HCT116 (cell line): ENCODE measurements at regions not wholly inside any gene's neighbourhood (a gene's known extent, or its start where the extent isn't known, plus 50 kb on each side); places are given as distances from the start of the nearest gene placed in this dataset.

Source experiments
- ATAC-seq: fragments of 200-7000 bp; cut with Tn5 transposase; 2 replicates; pipeline ENCODE4 v1.9.1; 2020; ENCODE audit warnings: mild to moderate bottlenecking, moderate library complexity
- BruUV-seq: library from RNA; stranded (reverse); fragments of 400-500 nt; replicated peaks from 2 replicates; lab custom pipeline; 2021; lab: Mats Ljungman, UMichigan
- CTCF ChIA-PET: fragments of 300-600 bp; sonication (Branson Sonifier 250); formaldehyde crosslinking; loops from one replicate; lab custom pipeline; 2021; ENCODE audit warnings: antibody characterized with exemption; lab: Charles Lee
- POLR2A ChIA-PET: fragments of 300-600, 350-600 bp; sonication (Branson Sonifier 250); formaldehyde crosslinking; loops from one replicate; lab custom pipeline; 2021; ENCODE audit warnings: antibody characterized with exemption; lab: Charles Lee
- RAD21 ChIA-PET, 2 experiments: fragments of 300-600 bp; sonication (Branson Sonifier 250); formaldehyde crosslinking; loops; one replicate each; lab custom pipeline; 2023; ENCODE audit warnings: low total read pairs in 2 of 2; ENCODE audit not compliant: uncharacterized antibody in 2 of 2, unreplicated experiment in 2 of 2, low non-redundant PET in 1 of 2; lab: Charles Lee
- DNase-seq: peaks from one replicate; pipeline ENCODE4 v3.0.0-alpha.2; 2010; ENCODE audit warnings: low read depth, low spot score
- H2AFZ ChIP-seq: fragments of 200-600 bp; shearing (Covaris generic), sonication (generic); 2 replicates; pipeline ENCODE4 v1.6.1; 2017; ENCODE audit warnings: low read depth, mixed run types, mixed read lengths, antibody characterized with exemption, low read length; ENCODE audit not compliant: poor library complexity, severe bottlenecking
- H3K27ac ChIP-seq: 2 replicates; pipeline ENCODE4 v1.5.1; 2012; ENCODE audit warnings: low read depth, low read length
- H3K27me3 ChIP-seq: fragments of 200-600 bp; sonication (generic); 2 replicates; pipeline ENCODE4 v1.6.1; 2016; ENCODE audit warnings: mixed run types, low read length, mixed read lengths; ENCODE audit not compliant: insufficient read depth
- H3K36me3 ChIP-seq, 2 experiments: fragments of 200-500 bp in 1 of 2; fragments of 200-600 bp in 1 of 2; sonication (Bioruptor generic) in 1 of 2; sonication (generic) in 1 of 2; 2 replicates each; pipeline versions ENCODE4 v1.5.1 to v1.6.1; 2014 to 2016; ENCODE audit warnings: low read length in 2 of 2, inconsistent platforms in 1 of 2, mixed read lengths in 1 of 2, mixed run types in 1 of 2; ENCODE audit not compliant: insufficient read depth in 2 of 2, control insufficient read depth in 1 of 2
- H3K4me1 ChIP-seq, 2 experiments: fragments of 200-600 bp in 1 of 2; sonication (generic) in 1 of 2; 2 replicates each; pipeline versions ENCODE4 v1.5.1 to v1.6.1; 2012 to 2017; ENCODE audit warnings: low read length in 2 of 2, inconsistent platforms in 1 of 2, mild to moderate bottlenecking in 1 of 2, mixed read lengths in 1 of 2, mixed run types in 1 of 2, moderate library complexity in 1 of 2; ENCODE audit not compliant: insufficient read depth in 2 of 2, control insufficient read depth in 1 of 2
- H3K4me2 ChIP-seq: fragments of 200-600 bp; sonication (generic); 2 replicates; pipeline ENCODE4 v1.6.1; 2017; ENCODE audit warnings: mixed run types, low read length, mixed read lengths
- H3K4me3 ChIP-seq, 2 experiments: fragments of 200-600 bp in 1 of 2; sonication (generic) in 1 of 2; replicated peaks in 1 of 2; 2 replicates each; pipeline ENCODE4 v1.5.1; 2011 to 2016; ENCODE audit warnings: low read length in 2 of 2, control low read depth in 1 of 2, low read depth in 1 of 2, mild to moderate bottlenecking in 1 of 2, mixed read lengths in 1 of 2, mixed run types in 1 of 2
- H3K79me2 ChIP-seq: fragments of 200-600 bp; sonication (generic); 2 replicates; pipeline ENCODE4 v1.6.1; 2017; ENCODE audit warnings: mild to moderate bottlenecking, mixed run types, low read length, moderate library complexity, mixed read lengths; ENCODE audit not compliant: insufficient read depth
- H3K9ac ChIP-seq: fragments of 200-600 bp; sonication (generic); 2 replicates; pipeline ENCODE4 v1.6.1; 2016; ENCODE audit warnings: low read length, mixed read lengths
- H3K9me2 ChIP-seq: fragments of 200-600 bp; sonication (generic), shearing (Covaris generic); 2 replicates; pipeline ENCODE4 v1.6.1; 2017; ENCODE audit warnings: mixed run types, mild to moderate bottlenecking, moderate library complexity; ENCODE audit not compliant: insufficient read depth
- H3K9me3 ChIP-seq, 2 experiments: fragments of 200-500 bp in 1 of 2; fragments of 200-600 bp in 1 of 2; sonication (Bioruptor generic) in 1 of 2; sonication (generic) in 1 of 2; 2 replicates each; pipeline ENCODE4 v1.6.1; 2014 to 2017; ENCODE audit warnings: low read length in 2 of 2, mixed read lengths in 2 of 2, inconsistent platforms in 1 of 2, low read depth in 1 of 2, mild to moderate bottlenecking in 1 of 2, mixed run types in 1 of 2, moderate library complexity in 1 of 2; ENCODE audit not compliant: control insufficient read depth in 1 of 2, insufficient read depth in 1 of 2
- H4K20me1 ChIP-seq: fragments of 200-600 bp; sonication (generic), shearing (Covaris generic); 2 replicates; pipeline ENCODE4 v1.6.1; 2017; ENCODE audit warnings: mixed run types, mild to moderate bottlenecking, moderate library complexity; ENCODE audit not compliant: insufficient read depth
- CBX3 ChIP-seq: IDR thresholded peaks from 2 replicates; pipeline ENCODE4 v1.6.1; 2012; ENCODE audit warnings: low read depth
- CTCF ChIP-seq, 3 experiments: fragments of 200-600 bp in 1 of 3; sonication (generic) in 1 of 3; IDR thresholded peaks in 2 of 3; conservative IDR thresholded peaks in 1 of 3; 2 replicates each; pipeline ENCODE4 v1.5.1; 2012 to 2017; ENCODE audit warnings: low read depth in 2 of 3, low read length in 2 of 3, antibody characterized with exemption in 1 of 3, borderline replicate concordance in 1 of 3, control low read depth in 1 of 3, mild to moderate bottlenecking in 1 of 3, mixed read lengths in 1 of 3, mixed run types in 1 of 3, moderate library complexity in 1 of 3; ENCODE audit not compliant: insufficient read depth in 1 of 3
- EZH2 ChIP-seq: fragments of 200-600 bp; sonication (generic); IDR thresholded peaks from 2 replicates; pipeline ENCODE4 v1.6.1; 2017; ENCODE audit warnings: antibody characterized with exemption, mixed run types
- EZH2phosphoT487 ChIP-seq: fragments of 200-600 bp; IDR thresholded peaks from 2 replicates; pipeline ENCODE4 v1.6.1; 2018; ENCODE audit warnings: antibody characterized with exemption, borderline replicate concordance
- FOSL1 ChIP-seq: IDR thresholded peaks from 2 replicates; pipeline ENCODE4 v1.6.1; 2012; ENCODE audit warnings: low read depth
- POLR2A ChIP-seq: IDR thresholded peaks from 2 replicates; pipeline ENCODE4 v1.7.0; 2011; ENCODE audit warnings: borderline replicate concordance; ENCODE audit not compliant: insufficient read depth, insufficient read length; ENCODE audit errors: extremely low read depth
- POLR2AphosphoS5 ChIP-seq: IDR thresholded peaks from 2 replicates; pipeline ENCODE4 v1.6.1; 2011; ENCODE audit warnings: mild to moderate bottlenecking, low read depth, low read length, moderate library complexity
- RAD21 ChIP-seq: IDR thresholded peaks from 2 replicates; pipeline ENCODE4 v1.6.1; 2012; ENCODE audit warnings: low read depth, mild to moderate bottlenecking
- SP1 ChIP-seq: IDR thresholded peaks from 2 replicates; pipeline ENCODE4 v1.6.1; 2012; ENCODE audit warnings: low read depth
- TCF7L2 ChIP-seq: IDR thresholded peaks from 2 replicates; pipeline ENCODE4 v1.7.0; 2011; ENCODE audit warnings: borderline replicate concordance, inconsistent platforms; ENCODE audit not compliant: insufficient read depth, insufficient read length; ENCODE audit errors: extremely low read depth
- YY1 ChIP-seq: IDR thresholded peaks from 2 replicates; pipeline ENCODE4 v1.6.1; 2011; ENCODE audit warnings: low read length, low read depth, moderate library complexity, mild to moderate bottlenecking; ENCODE audit not compliant: insufficient replicate concordance; ENCODE audit errors: extremely low read depth
- ZNF274 ChIP-seq: fragments of 200-500 bp; sonication (Bioruptor generic); IDR thresholded peaks from 2 replicates; pipeline ENCODE4 v1.6.1; 2014; ENCODE audit warnings: mild to moderate bottlenecking, low read depth, low read length, inconsistent platforms
- intact Hi-C: fragments of 100-400 bp; cut with micrococcal nuclease; formaldehyde crosslinking; loops from 2 replicates; pipeline ENCODE4 v1.10.0; 2022

GRCh38 chr16:63890081-63890480 is 1231.8 kb downstream of the CDH11 start:
- intact Hi-C loops = no loop called here
- no peak for TF ChIP-seq RAD21
- no peak for TF ChIP-seq FOSL1
- TF ChIP-seq POLR2A = no peak
- no peak for TF ChIP-seq CTCF (IDR thresholded peaks at IDR 0.05 in 2 of 3, conservative IDR thresholded peaks at IDR 0.05 in 1 of 3; ENCODE audit: borderline replicate concordance in 1 of 3, insufficient read depth in 1 of 3, low read depth in 2 of 3, low read length in 2 of 3)
- no peak for TF ChIP-seq YY1
- TF ChIP-seq CBX3 = no peak
- no peak for TF ChIP-seq EZH2phosphoT487
- no peak for TF ChIP-seq ZNF274
- TF ChIP-seq EZH2 = no peak
- no peak for TF ChIP-seq POLR2AphosphoS5
- no peak for TF ChIP-seq TCF7L2
- no peak for TF ChIP-seq SP1
- no peak overlapping the region for H2AFZ ChIP-seq
- no TSS peak for BruUV-seq
- no peak for DNase-seq
- H3K4me1 ChIP-seq = no peaks in the 10 kb centered on the region
- H3K4me2 ChIP-seq = no peak overlapping the region
- ChIA-PET RAD21 (no interaction called here), CTCF (no interaction called here), POLR2A (no interaction called here)
- H4K20me1 ChIP-seq = no peaks in the 10 kb centered on the region
- no peaks in the 10 kb centered on the region for H3K36me3 ChIP-seq
- no peak overlapping the region for H3K9ac ChIP-seq
- no peaks in the 10 kb centered on the region for H3K9me2 ChIP-seq
- no peak overlapping the region for H3K27ac ChIP-seq
- H3K27me3 ChIP-seq = no peaks in the 10 kb centered on the region
- H3K9me3 ChIP-seq = peaks cover 10 to 31% of the 10 kb centered on the region in 2 experiments; a peak in 2 of 4 replicates
- ATAC-seq = no peak
- H3K4me3 ChIP-seq = no peak overlapping the region
- H3K79me2 ChIP-seq = no peaks in the 10 kb centered on the region
